ENCODE measurements at regions not wholly inside any gene's neighbourhood (a gene's known extent, or its start where the extent isn't known, plus 50 kb on each side); places are given as distances from the start of the nearest gene placed in this dataset.
"Not testable (repeated sequence)": the region's sequence is repeated elsewhere in the genome, so short reads cannot be mapped to it uniquely, and the experiment has no call there.

DNA sequence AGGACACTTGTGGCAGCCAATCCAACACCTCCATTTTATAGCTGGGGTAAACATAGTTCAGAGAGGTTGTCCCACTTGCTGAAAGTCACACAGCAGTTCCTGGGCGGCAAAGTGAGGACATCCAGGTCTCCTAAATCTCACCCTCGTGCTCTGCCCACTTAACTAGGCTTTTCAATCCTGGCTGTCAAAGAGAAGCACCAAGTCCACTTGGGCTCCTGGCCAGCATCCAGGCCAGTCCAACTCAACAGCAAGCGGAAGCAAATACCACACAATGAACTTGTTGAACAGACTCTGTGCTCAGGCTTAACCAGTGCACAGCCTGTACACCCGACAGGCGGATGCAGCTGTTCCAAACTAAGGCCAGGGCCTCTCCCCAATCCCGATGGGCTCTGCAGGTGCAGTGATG is 60.4 kb upstream of the SPN start:
- not testable (repeated sequence) for TF ChIP-seq POLR2A, CTCF (IDR thresholded peaks at IDR 0.05)

Measured in esophagus squamous epithelium (tissue), 4 donors.